ENCODE measurements at regions not wholly inside any gene's neighbourhood (a gene's known extent, or its start where the extent isn't known, plus 50 kb on each side); places are given as distances from the start of the nearest gene placed in this dataset.

GRCh38 chr12:76216585-76217472, 131.4 kb downstream of the BBS10 start:
- Histone ChIP-seq H4K8ac (ENCODE audit: low read length) (no peak overlapping the region), H2BK15ac (ENCODE audit: low read depth, poor library complexity, severe bottlenecking) (no peak overlapping the region), H4K91ac (ENCODE audit: low read length) (no peak overlapping the region), H3K79me1 (replicated peaks; ENCODE audit: low read length, poor library complexity, severe bottlenecking) (no peaks in the 10 kb centered on the region), H2BK12ac (ENCODE audit: low read length in 2 of 2) (no peak overlapping the region), H3K36me3 (ENCODE audit: control insufficient read depth in 1 of 2, insufficient read depth in 2 of 2, low read depth in 1 of 2, low read length in 2 of 2) (no peaks in the 10 kb centered on the region), H3K4ac (ENCODE audit: low read depth in 1 of 2, low read length in 2 of 2) (no peak overlapping the region), H3K18ac (ENCODE audit: low read depth in 1 of 2, low read length in 2 of 2) (no peak overlapping the region), H3K9ac (ENCODE audit: low read length) (no peak overlapping the region), H3K4me2 (ENCODE audit: low read length, poor library complexity, severe bottlenecking) (no peak overlapping the region), H3K27ac (ENCODE audit: low read length, poor library complexity, severe bottlenecking) (no peak overlapping the region), H3K14ac (ENCODE audit: low read length in 2 of 2) (no peak overlapping the region), H2BK120ac (ENCODE audit: low read depth, low read length) (no peak overlapping the region), H3K23ac (ENCODE audit: low read length in 2 of 2) (no peak overlapping the region), H2AK5ac (ENCODE audit: low read length, severe bottlenecking) (no peak overlapping the region), H3K4me3 (ENCODE audit: insufficient read depth in 1 of 2, low read depth in 1 of 2, low read length in 2 of 2) (no peak overlapping the region), H3K27me3 (ENCODE audit: control insufficient read depth in 1 of 2, insufficient read depth in 1 of 2, low read length in 2 of 2) (no peaks in the 10 kb centered on the region), H2AFZ (ENCODE audit: low read depth, low read length) (no peak overlapping the region), H2BK5ac (ENCODE audit: low read depth, low read length, poor library complexity, severe bottlenecking) (no peak overlapping the region), H3K4me1 (ENCODE audit: control insufficient read depth, insufficient read depth, low read depth, low read length) (no peaks in the 10 kb centered on the region), H3K9me3 (ENCODE audit: control insufficient read depth, low read length) (no peaks in the 10 kb centered on the region)
- DNase-seq: no peak
- WGBS: 72% methylated on average over 5 of the region's 8 CpGs

DNA sequence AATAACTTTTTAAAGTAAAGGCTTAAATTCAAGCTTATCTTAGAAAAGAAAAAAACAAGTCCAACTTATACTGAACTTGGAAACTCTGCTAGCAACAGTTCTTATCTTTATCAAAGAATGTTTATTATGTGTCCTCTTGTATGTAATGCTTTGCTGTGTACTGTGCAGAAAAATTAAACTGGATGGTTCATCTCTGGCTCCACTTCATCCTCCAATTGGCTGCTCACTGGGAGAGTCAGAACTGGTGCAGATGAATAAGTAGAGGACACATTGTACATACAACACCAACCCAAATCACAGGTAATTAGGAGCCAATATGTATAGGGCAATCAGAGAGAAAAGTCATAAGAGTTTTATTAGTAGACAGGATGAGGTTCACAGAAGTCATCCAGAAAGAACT, 123.6 kb upstream of the NAP1L1 start:
- Histone ChIP-seq H2BK5ac (ENCODE audit: low read depth, low read length, poor library complexity, severe bottlenecking) (no peak overlapping the region), H2BK12ac (ENCODE audit: low read length in 2 of 2) (no peak overlapping the region), H3K9ac (ENCODE audit: low read length) (no peak overlapping the region), H3K4me3 (ENCODE audit: insufficient read depth in 1 of 2, low read depth in 1 of 2, low read length in 2 of 2) (no peak overlapping the region), H4K8ac (ENCODE audit: low read length) (no peak overlapping the region), H2AFZ (ENCODE audit: low read depth, low read length) (no peak overlapping the region), H3K4me2 (ENCODE audit: low read length, poor library complexity, severe bottlenecking) (no peak overlapping the region), H3K4ac (ENCODE audit: low read depth in 1 of 2, low read length in 2 of 2) (no peak overlapping the region), H3K18ac (ENCODE audit: low read depth in 1 of 2, low read length in 2 of 2) (no peak overlapping the region), H3K36me3 (ENCODE audit: control insufficient read depth in 1 of 2, insufficient read depth in 2 of 2, low read depth in 1 of 2, low read length in 2 of 2) (no peaks in the 10 kb centered on the region), H3K14ac (ENCODE audit: low read length in 2 of 2) (no peak overlapping the region), H4K91ac (ENCODE audit: low read length) (no peak overlapping the region), H2BK120ac (ENCODE audit: low read depth, low read length) (no peak overlapping the region), H3K4me1 (ENCODE audit: control insufficient read depth, insufficient read depth, low read depth, low read length) (no peaks in the 10 kb centered on the region), H2AK5ac (ENCODE audit: low read length, severe bottlenecking) (no peak overlapping the region), H3K27ac (ENCODE audit: low read length, poor library complexity, severe bottlenecking) (no peak overlapping the region), H3K9me3 (ENCODE audit: control insufficient read depth, low read length) (peaks cover 4% of the 10 kb centered on the region), H3K23ac (ENCODE audit: low read length in 2 of 2) (no peak overlapping the region), H3K27me3 (ENCODE audit: control insufficient read depth in 1 of 2, insufficient read depth in 1 of 2, low read length in 2 of 2) (peaks cover 0 to 11% of the 10 kb centered on the region in 2 experiments), H2BK15ac (ENCODE audit: low read depth, poor library complexity, severe bottlenecking) (no peak overlapping the region), H3K79me1 (replicated peaks; ENCODE audit: low read length, poor library complexity, severe bottlenecking) (no peaks in the 10 kb centered on the region)
- DNase-seq: no peak

DNA sequence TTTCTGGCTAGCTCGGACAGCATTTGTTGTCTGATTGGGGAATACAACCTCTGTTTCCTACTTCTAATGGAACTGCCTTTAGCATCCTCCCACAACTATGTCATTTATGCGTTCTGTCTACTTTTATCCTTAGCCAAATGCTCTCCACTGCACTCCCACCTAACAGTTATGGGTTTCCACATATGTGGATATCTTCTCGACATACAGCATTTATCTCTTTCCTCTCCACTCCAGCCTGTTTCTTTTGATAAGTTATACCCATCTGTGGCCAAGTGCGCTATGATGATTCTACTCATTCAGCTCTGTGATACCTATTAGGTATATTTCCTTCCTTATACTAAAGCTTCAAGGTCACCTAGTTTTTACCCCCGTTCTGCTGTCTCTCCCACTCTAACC, 122.2 kb upstream of the NAP1L1 start:
- Histone ChIP-seq H2BK15ac (ENCODE audit: low read depth, poor library complexity, severe bottlenecking) (no peak overlapping the region), H3K4me3 (ENCODE audit: insufficient read depth in 1 of 2, low read depth in 1 of 2, low read length in 2 of 2) (no peak overlapping the region), H2AFZ (ENCODE audit: low read depth, low read length) (no peak overlapping the region), H3K79me1 (replicated peaks; ENCODE audit: low read length, poor library complexity, severe bottlenecking) (no peaks in the 10 kb centered on the region), H3K27me3 (ENCODE audit: control insufficient read depth in 1 of 2, insufficient read depth in 1 of 2, low read length in 2 of 2) (peaks cover 0 to 11% of the 10 kb centered on the region in 2 experiments), H2BK5ac (ENCODE audit: low read depth, low read length, poor library complexity, severe bottlenecking) (no peak overlapping the region), H3K4ac (ENCODE audit: low read depth in 1 of 2, low read length in 2 of 2) (no peak overlapping the region), H3K9me3 (ENCODE audit: control insufficient read depth, low read length) (peaks cover 17% of the 10 kb centered on the region), H3K27ac (ENCODE audit: low read length, poor library complexity, severe bottlenecking) (no peak overlapping the region), H3K36me3 (ENCODE audit: control insufficient read depth in 1 of 2, insufficient read depth in 2 of 2, low read depth in 1 of 2, low read length in 2 of 2) (no peaks in the 10 kb centered on the region), H3K18ac (ENCODE audit: low read depth in 1 of 2, low read length in 2 of 2) (no peak overlapping the region), H2AK5ac (ENCODE audit: low read length, severe bottlenecking) (no peak overlapping the region), H3K9ac (ENCODE audit: low read length) (no peak overlapping the region), H3K4me1 (ENCODE audit: control insufficient read depth, insufficient read depth, low read depth, low read length) (no peaks in the 10 kb centered on the region), H3K4me2 (ENCODE audit: low read length, poor library complexity, severe bottlenecking) (no peak overlapping the region), H2BK12ac (ENCODE audit: low read length in 2 of 2) (no peak overlapping the region), H2BK120ac (ENCODE audit: low read depth, low read length) (no peak overlapping the region), H4K8ac (ENCODE audit: low read length) (no peak overlapping the region), H3K23ac (ENCODE audit: low read length in 2 of 2) (no peak overlapping the region), H4K91ac (ENCODE audit: low read length) (no peak overlapping the region), H3K14ac (ENCODE audit: low read length in 2 of 2) (no peak overlapping the region)
- no peak for DNase-seq
- 95% methylated on average over 5 of the region's 5 CpGs for WGBS

DNA sequence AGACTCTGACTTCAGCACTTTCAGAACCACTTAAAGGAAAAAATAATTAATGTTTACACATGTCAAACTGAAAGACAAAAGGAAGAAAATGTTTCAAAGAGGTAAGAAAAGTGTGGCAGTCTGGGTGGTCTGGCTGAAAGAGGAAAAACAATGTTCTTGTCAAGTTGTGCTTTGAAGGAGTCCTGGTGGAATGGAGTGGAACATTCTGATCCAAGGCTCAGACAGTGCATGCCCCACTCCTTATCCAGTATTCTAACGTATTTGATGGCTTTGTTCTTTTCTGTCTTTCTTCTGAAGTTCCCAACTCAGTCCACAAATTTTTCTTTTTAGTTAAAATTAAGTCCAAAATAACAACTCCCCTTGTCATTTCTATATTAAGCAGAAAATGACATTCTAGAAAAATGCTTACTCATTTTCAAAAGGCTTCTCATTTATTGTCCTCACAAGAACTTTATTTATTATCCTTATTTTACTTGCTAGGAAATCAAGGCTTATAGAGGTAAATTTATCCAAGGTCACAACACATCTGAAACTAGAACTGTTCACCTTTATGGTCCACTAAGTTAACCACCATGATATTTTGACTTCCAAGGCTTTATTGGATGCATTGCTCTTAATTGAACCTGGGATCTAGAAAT, 121.7 kb upstream of the NAP1L1 start:
- Histone ChIP-seq H3K18ac (ENCODE audit: low read depth in 1 of 2, low read length in 2 of 2) (no peak overlapping the region), H2AK5ac (ENCODE audit: low read length, severe bottlenecking) (no peak overlapping the region), H2BK5ac (ENCODE audit: low read depth, low read length, poor library complexity, severe bottlenecking) (no peak overlapping the region), H3K4me3 (ENCODE audit: insufficient read depth in 1 of 2, low read depth in 1 of 2, low read length in 2 of 2) (no peak overlapping the region), H3K36me3 (ENCODE audit: control insufficient read depth in 1 of 2, insufficient read depth in 2 of 2, low read depth in 1 of 2, low read length in 2 of 2) (no peaks in the 10 kb centered on the region), H4K91ac (ENCODE audit: low read length) (no peak overlapping the region), H3K9ac (ENCODE audit: low read length) (no peak overlapping the region), H3K4ac (ENCODE audit: low read depth in 1 of 2, low read length in 2 of 2) (no peak overlapping the region), H3K79me1 (replicated peaks; ENCODE audit: low read length, poor library complexity, severe bottlenecking) (no peaks in the 10 kb centered on the region), H2BK15ac (ENCODE audit: low read depth, poor library complexity, severe bottlenecking) (no peak overlapping the region), H3K23ac (ENCODE audit: low read length in 2 of 2) (no peak overlapping the region), H3K14ac (ENCODE audit: low read length in 2 of 2) (no peak overlapping the region), H4K8ac (ENCODE audit: low read length) (no peak overlapping the region), H3K9me3 (ENCODE audit: control insufficient read depth, low read length) (peaks cover 17% of the 10 kb centered on the region), H3K27ac (ENCODE audit: low read length, poor library complexity, severe bottlenecking) (no peak overlapping the region), H2AFZ (ENCODE audit: low read depth, low read length) (no peak overlapping the region), H2BK120ac (ENCODE audit: low read depth, low read length) (no peak overlapping the region), H3K4me1 (ENCODE audit: control insufficient read depth, insufficient read depth, low read depth, low read length) (no peaks in the 10 kb centered on the region), H3K27me3 (ENCODE audit: control insufficient read depth in 1 of 2, insufficient read depth in 1 of 2, low read length in 2 of 2) (peaks cover 0 to 11% of the 10 kb centered on the region in 2 experiments), H2BK12ac (ENCODE audit: low read length in 2 of 2) (no peak overlapping the region), H3K4me2 (ENCODE audit: low read length, poor library complexity, severe bottlenecking) (no peak overlapping the region)
- no peak for DNase-seq
- 75% methylated on average over 1 of the region's 1 CpG for WGBS

All from mesenchymal stem cell (in vitro differentiated cells and primary cell).